OCI-LY3 (cell line): ENCODE measurements at regions not wholly inside any gene's neighbourhood (a gene's known extent, or its start where the extent isn't known, plus 50 kb on each side); places are given as distances from the start of the nearest gene placed in this dataset.
"Not testable (repeated sequence)": the region's sequence is repeated elsewhere in the genome, so short reads cannot be mapped to it uniquely, and the experiment has no call there.

ENCODE experiments used
- H2AFZ ChIP-seq: fragments of 200-600, 300-600 bp; shearing (Covaris generic); 2 replicates; pipeline ENCODE4 v1.6.0; 2014; ENCODE audit warnings: antibody characterized with exemption, low read depth, low read length
- H3K27ac ChIP-seq: fragments of 200-600, 300-600 bp; sonication (generic); 2 replicates; pipeline ENCODE4 v1.5.1; 2014; ENCODE audit warnings: mild to moderate bottlenecking, low read length, moderate library complexity, mixed read lengths
- H3K27me3 ChIP-seq: fragments of 200-600, 300-600 bp; sonication (generic); 2 replicates; pipeline ENCODE4 v1.6.1; 2014; ENCODE audit warnings: low read depth, low read length, mixed read lengths
- H3K36me3 ChIP-seq: fragments of 200-600, 300-600 bp; sonication (generic); replicated peaks from 2 replicates; pipeline ENCODE3; 2014; ENCODE audit warnings: low read depth, low read length, mixed read lengths
- H3K4me1 ChIP-seq: fragments of 300-600, 200-600 bp; sonication (generic); 2 replicates; pipeline ENCODE4 v1.6.1; 2014; ENCODE audit warnings: low read length, mixed read lengths
- H3K4me2 ChIP-seq: fragments of 200-600, 300-600 bp; sonication (generic); 2 replicates; pipeline ENCODE4 v1.6.1; 2014; ENCODE audit warnings: low read length, mixed read lengths
- H3K4me3 ChIP-seq: fragments of 300-600, 200-600 bp; sonication (generic); 2 replicates; pipeline ENCODE4 v1.5.1; 2014; ENCODE audit warnings: antibody characterized with exemption, mild to moderate bottlenecking, low read length, moderate library complexity
- H3K79me2 ChIP-seq: fragments of 300-600, 200-600 bp; shearing (Covaris generic); 2 replicates; pipeline ENCODE4 v1.6.1; 2014; ENCODE audit warnings: mild to moderate bottlenecking, low read length, mixed read lengths
- H3K9ac ChIP-seq: fragments of 300-600, 200-600 bp; shearing (Covaris generic); 2 replicates; pipeline ENCODE4 v1.6.0; 2014; ENCODE audit warnings: mild to moderate bottlenecking, low read length, moderate library complexity
- H3K9me3 ChIP-seq: fragments of 200-600, 300-600 bp; shearing (Covaris generic); 2 replicates; pipeline ENCODE4 v1.6.1; 2014; ENCODE audit warnings: low read length, mixed read lengths; ENCODE audit not compliant: insufficient read depth
- H4K20me1 ChIP-seq: fragments of 200-600, 300-600 bp; sonication (generic); 2 replicates; pipeline ENCODE4 v1.6.1; 2016; ENCODE audit warnings: low read length, mixed read lengths; ENCODE audit not compliant: insufficient read depth
- CTCF ChIP-seq: fragments of 200-600, 300-600 bp; sonication (generic); IDR thresholded peaks from 2 replicates; pipeline ENCODE4 v1.5.1; 2014; ENCODE audit warnings: antibody characterized with exemption, low read length, low read depth
- EZH2phosphoT487 ChIP-seq: fragments of 200-600 bp; shearing (Covaris generic); IDR thresholded peaks from 2 replicates; pipeline ENCODE4 v1.6.1; 2018; ENCODE audit warnings: antibody characterized with exemption, mixed run types, low read depth

- Histone ChIP-seq H3K4me1 (no peaks in the 10 kb centered on the region), H3K79me2 (no peaks in the 10 kb centered on the region), H3K4me2 (no peak overlapping the region), H3K27ac (no peak overlapping the region), H2AFZ (no peak overlapping the region), H3K27me3 (no peaks in the 10 kb centered on the region), H3K9me3 (no peaks in the 10 kb centered on the region), H4K20me1 (no peaks in the 10 kb centered on the region), H3K4me3 (no peak overlapping the region), H3K36me3 (no peaks in the 10 kb centered on the region), H3K9ac (no peak overlapping the region)
- TF ChIP-seq CTCF: no peak
- TF ChIP-seq EZH2phosphoT487: no peak
These were observed 702.4 kb upstream of the EPHA5 start for GRCh38 chr4:66372706-66373105.

- Histone ChIP-seq H2AFZ (no peak overlapping the region), H3K27ac (no peak overlapping the region), H3K36me3 (no peaks in the 10 kb centered on the region), H3K4me1 (no peaks in the 10 kb centered on the region), H3K9ac (no peak overlapping the region), H3K79me2 (no peaks in the 10 kb centered on the region), H4K20me1 (no peaks in the 10 kb centered on the region), H3K4me3 (no peak overlapping the region), H3K4me2 (no peak overlapping the region), H3K27me3 (no peaks in the 10 kb centered on the region), H3K9me3 (no peaks in the 10 kb centered on the region)
- TF ChIP-seq CTCF (no peak), EZH2phosphoT487 (no peak)
These were observed 696.9 kb upstream of the EPHA5 start for GRCh38 chr4:66367043-66367660.

- not testable (repeated sequence) for H3K79me2 ChIP-seq, H3K9ac ChIP-seq, H3K27ac ChIP-seq, H3K36me3 ChIP-seq, H3K27me3 ChIP-seq, H2AFZ ChIP-seq, H3K9me3 ChIP-seq, H4K20me1 ChIP-seq, H3K4me3 ChIP-seq, H3K4me2 ChIP-seq, H3K4me1 ChIP-seq
These were observed 690.1 kb upstream of the EPHA5 start for GRCh38 chr4:66360395-66360794.

GRCh38 chr4:66357316-66357715 lies 687.0 kb upstream of the EPHA5 start:
- no peaks in the 10 kb centered on the region for H3K9me3 ChIP-seq
- no peaks in the 10 kb centered on the region for H4K20me1 ChIP-seq
- no peak overlapping the region for H3K9ac ChIP-seq
- no peaks in the 10 kb centered on the region for H3K27me3 ChIP-seq
- H2AFZ ChIP-seq: no peak overlapping the region
- no peak for TF ChIP-seq CTCF
- no peak for TF ChIP-seq EZH2phosphoT487
- no peaks in the 10 kb centered on the region for H3K4me1 ChIP-seq
- no peaks in the 10 kb centered on the region for H3K79me2 ChIP-seq
- H3K4me3 ChIP-seq: no peak overlapping the region
- H3K4me2 ChIP-seq: no peak overlapping the region
- H3K36me3 ChIP-seq: no peaks in the 10 kb centered on the region
- no peak overlapping the region for H3K27ac ChIP-seq
